Osteoblast (primary cell): ENCODE measurements at regions not wholly inside any gene's neighbourhood (a gene's known extent, or its start where the extent isn't known, plus 50 kb on each side); places are given as distances from the start of the nearest gene placed in this dataset.

Experiments
- DNase-seq: peaks from one replicate; pipeline ENCODE4 v3.0.0; 2011; ENCODE audit warnings: low spot score, mixed read lengths; ENCODE audit not compliant: insufficient read length; ENCODE audit errors: missing footprints
- H2AFZ ChIP-seq: 2 replicates; pipeline ENCODE4 v1.6.0; 2011; ENCODE audit warnings: mild to moderate bottlenecking, low read length
- H3K27ac ChIP-seq: 2 replicates; pipeline ENCODE4 v1.5.1; 2011; ENCODE audit warnings: mild to moderate bottlenecking, low read depth, low read length, moderate library complexity
- H3K27me3 ChIP-seq: 2 replicates; pipeline ENCODE4 v1.6.0; 2012; ENCODE audit warnings: mild to moderate bottlenecking, control low read depth, inconsistent platforms, low read length, moderate library complexity; ENCODE audit not compliant: insufficient read depth
- H3K36me3 ChIP-seq: 2 replicates; pipeline ENCODE4 v1.5.1; 2011; ENCODE audit warnings: mild to moderate bottlenecking, low read length, control low read depth, moderate library complexity; ENCODE audit not compliant: insufficient read depth
- H3K4me1 ChIP-seq: 2 replicates; pipeline ENCODE4 v1.5.1; 2011; ENCODE audit warnings: mild to moderate bottlenecking, low read length, control low read depth, moderate library complexity; ENCODE audit not compliant: insufficient read depth
- H3K4me2 ChIP-seq: 2 replicates; pipeline ENCODE4 v1.6.0; 2011; ENCODE audit warnings: mild to moderate bottlenecking, low read length; ENCODE audit not compliant: insufficient read depth
- H3K4me3 ChIP-seq: fragments of 200-600 bp; sonication (generic); 3 replicates; pipeline ENCODE4 v1.5.1; 2012; ENCODE audit warnings: mild to moderate bottlenecking, low read length, inconsistent platforms; ENCODE audit not compliant: insufficient read depth
- H3K79me2 ChIP-seq: 2 replicates; pipeline ENCODE4 v1.6.0; 2012; ENCODE audit warnings: mild to moderate bottlenecking, low read length, control low read depth, inconsistent platforms; ENCODE audit not compliant: insufficient read depth
- H3K9me3 ChIP-seq: 2 replicates; pipeline ENCODE4 v1.5.1; 2011; ENCODE audit warnings: low read depth, low read length, control low read depth
- H4K20me1 ChIP-seq: 2 replicates; pipeline ENCODE4 v1.6.0; 2012; ENCODE audit warnings: mild to moderate bottlenecking, low read length, control low read depth; ENCODE audit not compliant: insufficient read depth
- TF ChIP-seq, protein P1 (sequence below): IDR thresholded peaks from 2 replicates; pipeline ENCODE4 v1.5.1; 2011; ENCODE audit warnings: mild to moderate bottlenecking, low read depth, low read length, moderate library complexity; ENCODE audit errors: extremely low read depth

- H3K79me2 ChIP-seq: no peaks in the 10 kb centered on the region
- TF ChIP-seq, protein P1, sequence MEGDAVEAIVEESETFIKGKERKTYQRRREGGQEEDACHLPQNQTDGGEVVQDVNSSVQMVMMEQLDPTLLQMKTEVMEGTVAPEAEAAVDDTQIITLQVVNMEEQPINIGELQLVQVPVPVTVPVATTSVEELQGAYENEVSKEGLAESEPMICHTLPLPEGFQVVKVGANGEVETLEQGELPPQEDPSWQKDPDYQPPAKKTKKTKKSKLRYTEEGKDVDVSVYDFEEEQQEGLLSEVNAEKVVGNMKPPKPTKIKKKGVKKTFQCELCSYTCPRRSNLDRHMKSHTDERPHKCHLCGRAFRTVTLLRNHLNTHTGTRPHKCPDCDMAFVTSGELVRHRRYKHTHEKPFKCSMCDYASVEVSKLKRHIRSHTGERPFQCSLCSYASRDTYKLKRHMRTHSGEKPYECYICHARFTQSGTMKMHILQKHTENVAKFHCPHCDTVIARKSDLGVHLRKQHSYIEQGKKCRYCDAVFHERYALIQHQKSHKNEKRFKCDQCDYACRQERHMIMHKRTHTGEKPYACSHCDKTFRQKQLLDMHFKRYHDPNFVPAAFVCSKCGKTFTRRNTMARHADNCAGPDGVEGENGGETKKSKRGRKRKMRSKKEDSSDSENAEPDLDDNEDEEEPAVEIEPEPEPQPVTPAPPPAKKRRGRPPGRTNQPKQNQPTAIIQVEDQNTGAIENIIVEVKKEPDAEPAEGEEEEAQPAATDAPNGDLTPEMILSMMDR: no peak
- no peaks in the 10 kb centered on the region for H3K4me1 ChIP-seq
- H2AFZ ChIP-seq: no peak overlapping the region
- no peaks in the 10 kb centered on the region for H3K27me3 ChIP-seq
- H3K27ac ChIP-seq: no peak overlapping the region
- H3K9me3 ChIP-seq: peaks cover under 1% of the 10 kb centered on the region
- no peak for DNase-seq
- no peaks in the 10 kb centered on the region for H3K36me3 ChIP-seq
- no peak overlapping the region for H3K4me2 ChIP-seq
- no peak overlapping the region for H3K4me3 ChIP-seq
- H4K20me1 ChIP-seq: no peaks in the 10 kb centered on the region
Measured at GRCh38 chr13:108402850-108403249, 133.3 kb downstream of the TNFSF13B start.

- TF ChIP-seq, protein P1: no peak
Measured at GRCh38 chr13:108407495-108407894, 138.0 kb downstream of the TNFSF13B start.

DNA sequence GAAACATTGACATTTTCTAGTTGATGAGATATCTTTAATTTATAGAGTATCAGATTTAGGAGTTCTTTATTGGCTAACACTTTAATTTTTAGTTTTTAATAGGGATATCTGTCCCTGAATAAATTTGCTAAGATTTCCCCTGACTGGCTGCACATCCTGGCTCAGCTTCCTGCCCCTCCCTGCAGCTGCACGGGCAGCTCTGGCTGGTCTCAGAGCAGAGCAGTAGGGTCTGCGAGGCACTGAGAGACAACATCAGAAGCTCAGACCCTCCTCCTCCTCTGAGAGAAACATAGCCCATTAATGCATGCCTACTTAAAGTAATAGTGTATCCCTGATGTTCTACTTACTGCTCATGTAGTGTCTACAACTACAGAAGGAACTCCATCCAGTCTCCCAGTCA lies 139.2 kb downstream of the TNFSF13B start:
- Histone ChIP-seq H3K27ac (no peak overlapping the region), H3K27me3 (no peaks in the 10 kb centered on the region), H3K36me3 (no peaks in the 10 kb centered on the region), H3K9me3 (no peaks in the 10 kb centered on the region), H3K79me2 (no peaks in the 10 kb centered on the region), H3K4me2 (no peak overlapping the region), H3K4me1 (no peaks in the 10 kb centered on the region), H4K20me1 (no peaks in the 10 kb centered on the region), H3K4me3 (no peak overlapping the region), H2AFZ (no peak overlapping the region)
- TF ChIP-seq, protein P1: no peak
- DNase-seq: no peak

More at GRCh38 chr13:108407495-108407894, 138.0 kb downstream of the TNFSF13B start:
- no peak for DNase-seq
- no peaks in the 10 kb centered on the region for H4K20me1 ChIP-seq
- H3K79me2 ChIP-seq: no peaks in the 10 kb centered on the region
- no peaks in the 10 kb centered on the region for H3K36me3 ChIP-seq
- H3K4me2 ChIP-seq: no peak overlapping the region
- no peak overlapping the region for H3K4me3 ChIP-seq
- H3K9me3 ChIP-seq: no peaks in the 10 kb centered on the region
- no peak overlapping the region for H3K27ac ChIP-seq
- H2AFZ ChIP-seq: no peak overlapping the region
- H3K4me1 ChIP-seq: no peaks in the 10 kb centered on the region
- no peaks in the 10 kb centered on the region for H3K27me3 ChIP-seq

- Histone ChIP-seq H4K20me1 (no peaks in the 10 kb centered on the region), H3K4me2 (no peak overlapping the region), H3K4me1 (no peaks in the 10 kb centered on the region), H3K36me3 (no peaks in the 10 kb centered on the region), H3K27ac (no peak overlapping the region), H2AFZ (no peak overlapping the region), H3K27me3 (no peaks in the 10 kb centered on the region), H3K79me2 (no peaks in the 10 kb centered on the region), H3K9me3 (no peaks in the 10 kb centered on the region), H3K4me3 (no peak overlapping the region)
- TF ChIP-seq, protein P1: no peak
- DNase-seq: no peak
Measured at GRCh38 chr13:108409730-108410129, 140.2 kb downstream of the TNFSF13B start.
